K562 (cell line): ENCODE measurements at regions not wholly inside any gene's neighbourhood (a gene's known extent, or its start where the extent isn't known, plus 50 kb on each side); places are given as distances from the start of the nearest gene placed in this dataset.

Source experiments
- ATAC-seq: fragments of 200-7000 bp; cut with Tn5 transposase; 3 replicates; pipeline ENCODE4 v1.9.1; 2020; ENCODE audit warnings: moderate library complexity
- BruUV-seq: library from RNA; stranded (reverse); fragments of 400-500 nt; replicated peaks from 2 replicates; lab custom pipeline; 2021; lab: Mats Ljungman, UMichigan
- CTCF ChIA-PET: fragments of 300-600 bp; formaldehyde crosslinking; extraction: SDS; loops from one replicate; lab custom pipeline; 2021; ENCODE audit warnings: low intra/inter-chr PET ratio; lab: Yijun Ruan, JAX
- POLR2A ChIA-PET: fragments of 300-600, 350-650 bp; sonication (Branson Sonifier 250); formaldehyde crosslinking; extraction: SDS; loops from one replicate; lab custom pipeline; 2021; ENCODE audit warnings: antibody characterized with exemption, inconsistent platforms; lab: Yijun Ruan, JAX
- DNase-seq, 4 experiments: peaks; one replicate each; pipeline versions ENCODE4 v3.0.0 to v3.0.0-alpha.2; 2011 to 2018; ENCODE audit warnings: low spot score in 3 of 4, mixed read lengths in 3 of 4; ENCODE audit errors: extremely low read depth in 1 of 4
- FAIRE-seq: peaks from 2 replicates; lab custom pipeline; 2011; peaks lifted over from hg19 to GRCh38; lab: Jason Lieb, UNC
- H2AFZ ChIP-seq: 2 replicates; pipeline ENCODE4 v1.6.0; 2011; ENCODE audit warnings: low read depth, low read length, control low read depth, inconsistent platforms
- H3K27ac ChIP-seq: fragments of 200-600 bp; 3 replicates; pipeline ENCODE4 v1.8.0; 2011; ENCODE audit warnings: low read depth, mild to moderate bottlenecking, control low read depth, inconsistent platforms, low read length, moderate library complexity, mixed read lengths; ENCODE audit errors: extremely low read depth
- H3K27me3 ChIP-seq, 2 experiments: fragments of 300-600 bp in 1 of 2; 2 replicates in 1 of 2; 3 replicates in 1 of 2; pipeline versions ENCODE4 v1.6.0 to v1.8.0; 2011; ENCODE audit warnings: inconsistent platforms in 2 of 2, low read length in 2 of 2, mild to moderate bottlenecking in 1 of 2, mixed read lengths in 1 of 2, moderate library complexity in 1 of 2; ENCODE audit not compliant: control insufficient read depth in 2 of 2, insufficient read depth in 2 of 2
- H3K36me3 ChIP-seq: fragments of 300-600 bp; 3 replicates; pipeline ENCODE4 v1.8.0; 2011; ENCODE audit warnings: mild to moderate bottlenecking, low read length, inconsistent platforms; ENCODE audit not compliant: control insufficient read depth, insufficient read depth
- H3K4me1 ChIP-seq, 2 experiments: fragments of 200-600 bp in 1 of 2; replicated peaks in 1 of 2; 2 replicates in 1 of 2; 3 replicates in 1 of 2; pipeline versions ENCODE4 v1.5.1 to v1.8.0; 2011; ENCODE audit warnings: inconsistent platforms in 2 of 2, low read length in 2 of 2, mild to moderate bottlenecking in 1 of 2, mixed read lengths in 1 of 2, moderate library complexity in 1 of 2; ENCODE audit not compliant: control insufficient read depth in 2 of 2, insufficient read depth in 2 of 2
- H3K4me2 ChIP-seq: 2 replicates; pipeline ENCODE4 v1.6.1; 2011; ENCODE audit warnings: low read length, control low read depth, inconsistent platforms, mixed read lengths; ENCODE audit not compliant: insufficient read depth
- H3K4me3 ChIP-seq: fragments of 200-600 bp; sonication (generic), shearing (Covaris generic); 2 replicates; pipeline ENCODE4 v1.5.1; 2016; ENCODE audit warnings: control low read depth, inconsistent platforms
- H3K79me2 ChIP-seq: fragments of 200-600 bp; 3 replicates; pipeline ENCODE4 v1.8.0; 2011; ENCODE audit warnings: low read length, inconsistent platforms; ENCODE audit not compliant: control insufficient read depth, insufficient read depth
- H3K9ac ChIP-seq, 2 experiments: 2 replicates each; pipeline versions ENCODE4 v1.6.0 to v1.6.1; 2011; ENCODE audit warnings: low read depth in 2 of 2, low read length in 2 of 2, control low read depth in 1 of 2, inconsistent platforms in 1 of 2, mild to moderate bottlenecking in 1 of 2, mixed read lengths in 1 of 2; ENCODE audit not compliant: insufficient read depth in 1 of 2
- H3K9me1 ChIP-seq: one replicate; pipeline ENCODE4 v1.6.0; 2011; ENCODE audit warnings: inconsistent platforms, mild to moderate bottlenecking, low read length, moderate library complexity; ENCODE audit not compliant: control insufficient read depth, insufficient read depth
- H3K9me3 ChIP-seq: replicated peaks from 2 replicates; pipeline ENCODE4 v1.5.1; 2011; ENCODE audit warnings: low read depth, low read length, inconsistent platforms; ENCODE audit not compliant: control insufficient read depth, insufficient read depth
- H4K20me1 ChIP-seq: replicated peaks from 2 replicates; pipeline ENCODE4 v1.6.1; 2011; ENCODE audit warnings: low read length, inconsistent platforms, mixed read lengths; ENCODE audit not compliant: control insufficient read depth, insufficient read depth
- E2F6 ChIP-seq, 2 experiments: IDR thresholded peaks; 2 replicates each; pipeline ENCODE4 v1.6.1; 2011; ENCODE audit warnings: borderline replicate concordance in 1 of 2, control low read depth in 1 of 2, low read depth in 1 of 2, low read length in 1 of 2, mild to moderate bottlenecking in 1 of 2, mixed read lengths in 1 of 2, moderate library complexity in 1 of 2; ENCODE audit not compliant: insufficient read depth in 1 of 2, insufficient read length in 1 of 2, poor library complexity in 1 of 2, severe bottlenecking in 1 of 2; ENCODE audit errors: extremely low read depth in 1 of 2
- ELF4 ChIP-seq: fragments of 450-650 bp; formaldehyde crosslinking; IDR thresholded peaks from 2 replicates; pipeline ENCODE4 v1.4.0; 2022; ENCODE audit warnings: missing genetic modification characterization
- GATAD2A ChIP-seq: fragments of 450-650 bp; IDR thresholded peaks from 2 replicates; pipeline ENCODE4 v1.6.1; 2017
- MXI1 ChIP-seq: IDR thresholded peaks from 2 replicates; pipeline ENCODE4 v1.6.1; 2011; ENCODE audit warnings: low read depth, mild to moderate bottlenecking, improper control_type of control experiment, low read length
- NCOA6 ChIP-seq: fragments of 450-650 bp; IDR thresholded peaks from 2 replicates; pipeline ENCODE4 v1.6.1; 2017; ENCODE audit warnings: mild to moderate bottlenecking
- NEUROD1 ChIP-seq: fragments of 150-350 bp; IDR thresholded peaks from 2 replicates; pipeline ENCODE4 v1.6.1; 2014; ENCODE audit warnings: borderline replicate concordance, low read length, low read depth; ENCODE audit not compliant: partially characterized antibody
- PRDM10 ChIP-seq: fragments of 450-650 bp; IDR thresholded peaks from 2 replicates; pipeline ENCODE4 v1.6.1; 2018; ENCODE audit not compliant: partially characterized antibody
- RERE ChIP-seq: sonication (generic); formaldehyde crosslinking; IDR thresholded peaks from 2 replicates; pipeline ENCODE4 v1.8.0; 2023; ENCODE audit warnings: missing genetic modification reagents, mild to moderate bottlenecking, borderline replicate concordance
- SNRNP70 ChIP-seq: fragments of 200-400 bp; formaldehyde crosslinking; optimal IDR thresholded peaks from 2 replicates; pipeline ENCODE3; 2017; ENCODE audit warnings: low read depth, low read length
- ZNF280B ChIP-seq: fragments of 250-450 bp; sonication (Bioruptor Pico); IDR thresholded peaks from 2 replicates; pipeline ENCODE4 v1.5.1; 2021; ENCODE audit warnings: mild to moderate bottlenecking
- ZNF764 ChIP-seq: fragments of 250-450 bp; sonication (Bioruptor Pico); IDR thresholded peaks from 2 replicates; pipeline ENCODE4 v1.4.0; 2020; ENCODE audit warnings: low read depth, mild to moderate bottlenecking, moderate library complexity
- WGBS: fragments of 100-300 bp; shearing (Covaris generic); methylation state at CpG from one replicate; pipeline ENCODE4 v1.1.6; 2016; ENCODE audit warnings: low coverage, mixed read lengths; ENCODE audit not compliant: insufficient coverage; ENCODE audit errors: missing lambda C conversion rate; 5-methylcytosine and 5-hydroxymethylcytosine counted together
- in situ Hi-C: fragments of 300-500 bp; cut with MboI; formaldehyde crosslinking; loops from 4 replicates; pipeline ENCODE4 v1.15.0; 2018; ENCODE audit warnings: inconsistent platforms, mixed read lengths
- intact Hi-C: fragments of 100-400 bp; cut with micrococcal nuclease; formaldehyde crosslinking; loops from 2 replicates; pipeline ENCODE4 v1.14.2; 2022

- no peaks in the 10 kb centered on the region for H3K4me1 ChIP-seq
- TF ChIP-seq SNRNP70 (no peak), NEUROD1 (no peak), ZNF280B (CRISPR knock-in tag) (no peak), E2F6 (IDR thresholded peaks at IDR 0.05; ENCODE audit: borderline replicate concordance in 1 of 2, extremely low read depth in 1 of 2, insufficient read depth in 1 of 2, insufficient read length in 1 of 2, low read depth in 1 of 2, low read length in 1 of 2, poor library complexity in 1 of 2, severe bottlenecking in 1 of 2) (no peak), NCOA6 (no peak), ELF4 (no peak), ZNF764 (CRISPR knock-in tag) (no peak), GATAD2A (no peak), RERE (CRISPR knock-in tag) (no peak), MXI1 (no peak), PRDM10 (no peak)
These were observed 75.3 kb downstream of the UTRN start for GRCh38 chr6:144360401-144360800.

More at GRCh38 chr6:144360401-144360800, 75.3 kb downstream of the UTRN start:
- no peak overlapping the region for H3K4me3 ChIP-seq
- WGBS = 1% methylated on average over 4 of the region's 4 CpGs
- no peak for DNase-seq
- CTCF ChIA-PET = no interaction called here
- in situ Hi-C loops (no loop called here), intact Hi-C loops (no loop called here)
- H3K9me1 ChIP-seq = no peaks in the 10 kb centered on the region
- no peak for FAIRE-seq
- H3K9ac ChIP-seq = no peak overlapping the region
- no peak overlapping the region for H3K4me2 ChIP-seq
- no peaks in the 10 kb centered on the region for H3K36me3 ChIP-seq
- H3K79me2 ChIP-seq = no peaks in the 10 kb centered on the region
- no peak for ATAC-seq
- no peaks in the 10 kb centered on the region for H4K20me1 ChIP-seq
- H3K27me3 ChIP-seq = peaks cover 0 to 3% of the 10 kb centered on the region in 2 experiments; a peak in 1 of 5 replicates
- BruUV-seq = no TSS peak
- no peak overlapping the region for H3K27ac ChIP-seq
- no peak overlapping the region for H2AFZ ChIP-seq
- POLR2A ChIA-PET = no interaction called here
- no peaks in the 10 kb centered on the region for H3K9me3 ChIP-seq
